GM12872 (cell line): ENCODE measurements at regions not wholly inside any gene's neighbourhood (a gene's known extent, or its start where the extent isn't known, plus 50 kb on each side); places are given as distances from the start of the nearest gene placed in this dataset.

ENCODE experiments used
- CTCF ChIP-seq: IDR thresholded peaks from 3 replicates; pipeline ENCODE4 v1.5.1; 2011; ENCODE audit warnings: low read depth, mild to moderate bottlenecking, low read length, moderate library complexity; ENCODE audit not compliant: insufficient read depth

- TF ChIP-seq CTCF, result no peak
Observed at GRCh38 chr6:14487625-14488024, 370.1 kb downstream of the CD83 start.

- TF ChIP-seq CTCF, result no peak
Observed at GRCh38 chr6:14488180-14488579, 370.6 kb downstream of the CD83 start.

- no peak for TF ChIP-seq CTCF
Observed at GRCh38 chr6:14489445-14489844, 371.9 kb downstream of the CD83 start.

GRCh38 chr6:14498748-14499147 lies 381.2 kb downstream of the CD83 start:
- TF ChIP-seq CTCF, result no peak

- no peak for TF ChIP-seq CTCF
Observed at GRCh38 chr6:14499309-14499708, 381.7 kb downstream of the CD83 start.

GRCh38 chr6:14499841-14500240 lies 382.3 kb downstream of the CD83 start:
- no peak for TF ChIP-seq CTCF

GRCh38 chr6:14500809-14501208 lies 383.2 kb downstream of the CD83 start:
- TF ChIP-seq CTCF, result no peak

GRCh38 chr6:14501240-14501639 lies 383.7 kb downstream of the CD83 start:
- no peak for TF ChIP-seq CTCF
